22Rv1 (cell line): ENCODE measurements at regions not wholly inside any gene's neighbourhood (a gene's known extent, or its start where the extent isn't known, plus 50 kb on each side); places are given as distances from the start of the nearest gene placed in this dataset.
A peak's percentile ranks its signal among the peaks of the same experiment; 100 is the strongest.
"Not testable (repeated sequence)": the region's sequence is repeated elsewhere in the genome, so short reads cannot be mapped to it uniquely, and the experiment has no call there.

ENCODE experiments used
- H3K27ac ChIP-seq: fragments of 450-650 bp; 2 replicates; pipeline ENCODE4 v1.5.1; 2017
- CTCF ChIP-seq: fragments of 450-650 bp; IDR thresholded peaks from 2 replicates; pipeline ENCODE4 v1.5.1; 2017; ENCODE audit warnings: mild to moderate bottlenecking
- ZFX ChIP-seq: fragments of 450-650 bp; IDR thresholded peaks from 2 replicates; pipeline ENCODE4 v1.6.1; 2017; ENCODE audit warnings: antibody characterized with exemption, borderline replicate concordance

DNA sequence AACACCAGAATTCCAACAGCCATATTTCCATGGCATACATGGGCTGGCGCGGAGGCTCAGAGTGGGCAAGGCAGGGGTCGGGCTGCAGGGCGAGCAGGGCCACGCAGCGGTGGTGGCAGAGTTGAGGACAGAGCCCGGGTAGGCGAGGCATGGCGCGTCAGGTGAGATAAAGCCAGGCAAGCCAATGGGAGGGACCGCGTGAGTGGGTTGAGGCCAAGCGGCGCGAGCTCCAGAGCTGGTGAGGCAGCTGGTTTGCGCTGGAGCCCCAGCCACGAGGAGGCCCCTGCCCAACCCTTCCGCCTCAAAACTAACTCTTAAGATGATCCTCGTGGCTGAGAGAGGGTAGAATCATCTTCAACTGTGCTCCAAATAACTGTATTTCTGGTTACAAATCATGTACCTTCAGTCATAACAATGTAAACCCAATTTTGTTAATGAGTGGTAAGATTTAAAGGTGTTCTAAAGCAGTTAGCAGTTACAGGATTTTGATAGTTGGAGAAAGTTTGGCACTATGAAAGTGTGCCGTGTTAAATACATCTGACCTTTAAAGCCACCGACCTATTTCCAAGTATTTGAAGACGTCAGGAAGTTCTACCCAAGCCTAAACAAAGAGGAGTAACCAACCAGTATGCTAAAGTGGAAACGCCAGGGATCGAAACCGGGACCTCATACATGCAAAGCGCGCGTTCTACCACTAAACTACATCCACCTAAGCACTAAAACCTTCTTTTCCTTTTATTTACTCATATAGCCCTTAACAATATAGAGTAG, 107.9 kb downstream of the GPX5 start:
- TF ChIP-seq ZFX: no peak
- TF ChIP-seq CTCF: no peak

GRCh38 chr6:28634411-28634760, 108.7 kb downstream of the GPX5 start:
- TF ChIP-seq CTCF: no peak
- no peak for TF ChIP-seq ZFX
- peak overlapping the region; percentile 84 for H3K27ac ChIP-seq

More for the DNA sequence above, 107.9 kb downstream of the GPX5 start:
- H3K27ac ChIP-seq: peak overlapping the region; percentile 84

GRCh38 chr6:28634761-28635546, 109.3 kb downstream of the GPX5 start:
- TF ChIP-seq CTCF: no peak
- TF ChIP-seq ZFX: no peak
- H3K27ac ChIP-seq: peak overlapping the region; percentile 84

DNA sequence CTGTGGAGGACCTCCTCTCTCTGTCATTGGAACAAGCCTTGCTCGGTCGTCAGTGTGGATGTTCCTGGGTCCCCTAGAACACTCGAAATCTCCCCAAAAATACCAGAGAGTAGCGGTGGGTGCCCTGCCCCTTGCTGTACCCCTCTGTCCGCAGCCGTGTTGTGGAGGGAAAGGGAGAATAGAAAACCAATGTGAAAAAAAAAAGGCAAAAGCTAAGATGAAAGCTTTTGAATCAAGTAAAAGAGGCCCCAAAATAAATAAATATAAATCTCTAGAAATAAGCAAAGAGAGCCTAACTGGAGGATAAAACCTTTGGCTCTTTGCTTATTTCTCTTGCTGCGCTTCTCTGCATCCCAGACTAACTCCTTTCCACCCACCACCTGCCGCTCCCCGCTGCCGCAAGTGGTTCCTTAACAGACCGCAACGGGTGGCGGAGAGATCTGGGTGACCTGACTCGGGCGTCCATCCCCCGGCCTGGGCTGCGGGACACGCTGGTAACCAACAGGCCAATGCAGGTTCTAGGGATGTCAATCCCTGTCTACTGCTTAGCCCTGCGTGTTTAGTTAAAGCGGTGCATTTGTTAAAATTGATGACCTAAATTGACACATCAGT, 110.0 kb downstream of the GPX5 start:
- no peak for TF ChIP-seq ZFX
- TF ChIP-seq CTCF: no peak
- H3K27ac ChIP-seq: peak overlapping the region; percentile 84

- no peak overlapping the region for H3K27ac ChIP-seq
- TF ChIP-seq ZFX: no peak
- TF ChIP-seq CTCF: no peak
Observed at GRCh38 chr6:28638787-28639430, 113.2 kb downstream of the GPX5 start.

- H3K27ac ChIP-seq: not testable (repeated sequence)
Observed at GRCh38 chr6:28639445-28640290, 114.0 kb downstream of the GPX5 start.
